ENCODE measurements at regions not wholly inside any gene's neighbourhood (a gene's known extent, or its start where the extent isn't known, plus 50 kb on each side); places are given as distances from the start of the nearest gene placed in this dataset.

GRCh38 chr9:1253064-1253979 is 203.2 kb downstream of the DMRT2 start:
- ChIA-PET POLR2A (no interaction called here), CTCF (no interaction called here)
- Histone ChIP-seq H3K9me2 (no peaks in the 10 kb centered on the region), H3K36me3 (replicated peaks in 1 of 2; ENCODE audit: control insufficient read depth in 1 of 2, insufficient read depth in 2 of 2, low read length in 1 of 2) (no peaks in the 10 kb centered on the region), H3K9me3 (no peaks in the 10 kb centered on the region), H3K4me1 (ENCODE audit: control insufficient read depth in 1 of 2, insufficient read depth in 2 of 2, low read depth in 1 of 2, low read length in 1 of 2) (no peaks in the 10 kb centered on the region), H3K9ac (no peak overlapping the region), H3K27ac (ENCODE audit: low read depth in 2 of 2, low read length in 1 of 2) (no peak overlapping the region), H3K27me3 (ENCODE audit: insufficient read depth) (no peaks in the 10 kb centered on the region), H3K4me2 (no peak overlapping the region), H4K20me1 (ENCODE audit: insufficient read depth) (no peaks in the 10 kb centered on the region), H3F3A (replicated peaks; ENCODE audit: insufficient read depth) (no peaks in the 10 kb centered on the region), H3K79me2 (ENCODE audit: insufficient read depth) (no peaks in the 10 kb centered on the region), H3K4me3 (ENCODE audit: low read depth in 2 of 2, low read length in 1 of 2) (no peak overlapping the region), H2AFZ (ENCODE audit: low read depth) (no peak overlapping the region)
- 9% methylated on average over 10 of the region's 10 CpGs for WGBS (ENCODE audit: low lambda C conversion rate)
- no peak for DNase-seq
- TF ChIP-seq TCF12 (IDR thresholded peaks at IDR 0.05) (no peak), MXI1 (IDR thresholded peaks at IDR 0.05; ENCODE audit: low read depth, low read length) (no peak), FOXM1 (IDR thresholded peaks at IDR 0.05; ENCODE audit: low read depth) (no peak), TEAD4 (IDR thresholded peaks at IDR 0.05; ENCODE audit: borderline replicate concordance, insufficient read depth) (no peak), GATA2 (CRISPR knock-in tag; IDR thresholded peaks at IDR 0.05) (no peak), RAD21 (IDR thresholded peaks at IDR 0.05; ENCODE audit: low read length) (no peak), RCOR1 (IDR thresholded peaks at IDR 0.05; ENCODE audit: low read length) (no peak)
- TF ChIP-seq, protein P1, sequence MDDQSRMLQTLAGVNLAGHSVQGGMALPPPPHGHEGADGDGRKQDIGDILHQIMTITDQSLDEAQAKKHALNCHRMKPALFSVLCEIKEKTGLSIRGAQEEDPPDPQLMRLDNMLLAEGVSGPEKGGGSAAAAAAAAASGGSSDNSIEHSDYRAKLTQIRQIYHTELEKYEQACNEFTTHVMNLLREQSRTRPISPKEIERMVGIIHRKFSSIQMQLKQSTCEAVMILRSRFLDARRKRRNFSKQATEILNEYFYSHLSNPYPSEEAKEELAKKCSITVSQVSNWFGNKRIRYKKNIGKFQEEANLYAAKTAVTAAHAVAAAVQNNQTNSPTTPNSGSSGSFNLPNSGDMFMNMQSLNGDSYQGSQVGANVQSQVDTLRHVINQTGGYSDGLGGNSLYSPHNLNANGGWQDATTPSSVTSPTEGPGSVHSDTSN (IDR thresholded peaks at IDR 0.05), result no peak

GRCh38 chr9:1254071-1254470 is 203.9 kb downstream of the DMRT2 start:
- ChIA-PET POLR2A (no interaction called here), CTCF (no interaction called here)
- Histone ChIP-seq H3K79me2 (ENCODE audit: insufficient read depth) (no peaks in the 10 kb centered on the region), H3K27ac (ENCODE audit: low read depth in 2 of 2, low read length in 1 of 2) (no peak overlapping the region), H3K9ac (no peak overlapping the region), H2AFZ (ENCODE audit: low read depth) (no peak overlapping the region), H3K4me3 (ENCODE audit: low read depth in 2 of 2, low read length in 1 of 2) (no peak overlapping the region), H3K9me3 (no peaks in the 10 kb centered on the region), H3K36me3 (replicated peaks in 1 of 2; ENCODE audit: control insufficient read depth in 1 of 2, insufficient read depth in 2 of 2, low read length in 1 of 2) (no peaks in the 10 kb centered on the region), H3K4me1 (ENCODE audit: control insufficient read depth in 1 of 2, insufficient read depth in 2 of 2, low read depth in 1 of 2, low read length in 1 of 2) (no peaks in the 10 kb centered on the region), H3K27me3 (ENCODE audit: insufficient read depth) (no peaks in the 10 kb centered on the region), H3K4me2 (no peak overlapping the region), H3K9me2 (no peaks in the 10 kb centered on the region), H4K20me1 (ENCODE audit: insufficient read depth) (no peaks in the 10 kb centered on the region), H3F3A (replicated peaks; ENCODE audit: insufficient read depth) (no peaks in the 10 kb centered on the region)
- 1% methylated on average over 5 of the region's 5 CpGs for WGBS (ENCODE audit: low lambda C conversion rate)
- DNase-seq, result no peak
- TF ChIP-seq GABPA (IDR thresholded peaks at IDR 0.05; ENCODE audit: low read depth) (no peak), NFIC (IDR thresholded peaks at IDR 0.05; ENCODE audit: borderline replicate concordance) (no peak), MAX (IDR thresholded peaks at IDR 0.05; ENCODE audit: low read depth) (no peak), EZH2phosphoT487 (IDR thresholded peaks at IDR 0.05; ENCODE audit: borderline replicate concordance, low read depth) (no peak), TCF12 (IDR thresholded peaks at IDR 0.05) (no peak), CHD2 (IDR thresholded peaks at IDR 0.05; ENCODE audit: low read length, partially characterized antibody) (no peak), YY1 (IDR thresholded peaks at IDR 0.05; ENCODE audit: low read depth) (no peak), EP300 (IDR thresholded peaks at IDR 0.05; ENCODE audit: borderline replicate concordance in 1 of 2, low read depth in 1 of 2, low read length in 1 of 2) (no peak), RCOR1 (IDR thresholded peaks at IDR 0.05; ENCODE audit: low read length) (no peak), GATA2 (CRISPR knock-in tag; IDR thresholded peaks at IDR 0.05) (no peak), RFX5 (IDR thresholded peaks at IDR 0.05; ENCODE audit: low read length) (no peak), USF2 (IDR thresholded peaks at IDR 0.05; ENCODE audit: borderline replicate concordance, low read depth, low read length) (no peak), MEF2A (IDR thresholded peaks at IDR 0.05; ENCODE audit: borderline replicate concordance, low read depth) (no peak), TAF1 (IDR thresholded peaks at IDR 0.05; ENCODE audit: borderline replicate concordance, low read depth, low read length) (no peak), FOXJ3 (CRISPR knock-in tag; IDR thresholded peaks at IDR 0.05) (no peak)
